A549 (cell line): ENCODE measurements at regions not wholly inside any gene's neighbourhood (a gene's known extent, or its start where the extent isn't known, plus 50 kb on each side); places are given as distances from the start of the nearest gene placed in this dataset.
A peak's percentile ranks its signal among the peaks of the same experiment; 100 is the strongest.

Experiments
- ATAC-seq, 2 experiments: fragments of 200-7000 bp in 1 of 2; fragments of >200 bp in 1 of 2; cut with Nextera tagmentation in 1 of 2; cut with Tn5 transposase in 1 of 2; 3 replicates each; pipeline versions ENCODE4 v1.8.0 to v1.9.1; 2018 to 2020; ENCODE audit warnings: mild to moderate bottlenecking in 1 of 2, moderate library complexity in 1 of 2
- CTCF ChIA-PET: fragments of 300-600 bp; sonication (Branson Sonifier 250); formaldehyde crosslinking; extraction: SDS; loops from one replicate; lab custom pipeline; 2021; ENCODE audit warnings: antibody characterized with exemption, inconsistent platforms; lab: Yijun Ruan, JAX
- POLR2A ChIA-PET: fragments of 350-600 bp; formaldehyde crosslinking; extraction: SDS; loops from one replicate; lab custom pipeline; 2021; ENCODE audit warnings: antibody characterized with exemption, inconsistent platforms; lab: Yijun Ruan, JAX
- DNase-seq, 2 experiments: peaks; one replicate each; pipeline versions ENCODE4 v3.0.0 to v3.0.0-alpha.2; 2011 to 2016; ENCODE audit warnings: low read depth in 1 of 2, low spot score in 1 of 2
- FAIRE-seq: peaks from 2 replicates; lab custom pipeline; 2011; peaks lifted over from hg19 to GRCh38; lab: Jason Lieb, UNC
- H3K27ac ChIP-seq, 2 experiments: fragments of >200 bp; sonication (Bioruptor Twin); formaldehyde crosslinking; 3 replicates each; pipeline ENCODE4 v1.5.1; 2016 to 2017
- H3K4me1 ChIP-seq: fragments of >200 bp; sonication (Bioruptor Twin); formaldehyde crosslinking; 3 replicates; pipeline ENCODE4 v1.6.1; 2016
- H3K4me2 ChIP-seq: fragments of >200 bp; sonication (Bioruptor Twin); formaldehyde crosslinking; 3 replicates; pipeline ENCODE4 v1.6.1; 2016
- H3K4me3 ChIP-seq: fragments of >200 bp; sonication (Bioruptor Twin); formaldehyde crosslinking; 3 replicates; pipeline ENCODE4 v1.5.1; 2016
- H3K9me3 ChIP-seq: fragments of >200 bp; sonication (Bioruptor Twin); formaldehyde crosslinking; 3 replicates; pipeline ENCODE4 v1.6.1; 2016
- CHD2 ChIP-seq: fragments of 150-350 bp; IDR thresholded peaks from 2 replicates; pipeline ENCODE4 v1.6.1; 2014; ENCODE audit warnings: low read length; ENCODE audit not compliant: partially characterized antibody
- EHF ChIP-seq: fragments of 250-450 bp; sonication (Bioruptor Pico); IDR thresholded peaks from 2 replicates; pipeline ENCODE4 v1.5.0; 2020; ENCODE audit warnings: mild to moderate bottlenecking
- EP300 ChIP-seq, 2 experiments: fragments of >200 bp; sonication (Bioruptor Twin); formaldehyde crosslinking; IDR thresholded peaks; 2 replicates in 1 of 2; 3 replicates in 1 of 2; pipeline ENCODE4 v1.6.1; 2016 to 2017
- FOSB ChIP-seq: fragments of 250-450 bp; sonication (Bioruptor Pico); IDR thresholded peaks from 2 replicates; pipeline ENCODE4 v1.5.0; 2020; ENCODE audit warnings: mild to moderate bottlenecking, moderate library complexity
- FOXS1 ChIP-seq: fragments of 250-450 bp; sonication (Bioruptor Pico); IDR thresholded peaks from 2 replicates; pipeline ENCODE4 v1.5.0; 2020; ENCODE audit warnings: mild to moderate bottlenecking, moderate library complexity
- GATA3 ChIP-seq: IDR thresholded peaks from 2 replicates; pipeline ENCODE4 v1.6.1; 2012; ENCODE audit warnings: borderline replicate concordance
- JUNB ChIP-seq: fragments of >200 bp; sonication (Bioruptor Twin); formaldehyde crosslinking; IDR thresholded peaks from 2 replicates; pipeline ENCODE4 v1.6.1; 2016
- MYC ChIP-seq: IDR thresholded peaks from 2 replicates; pipeline ENCODE4 v1.6.1; 2012; ENCODE audit warnings: mild to moderate bottlenecking, inconsistent platforms, low read length, improper control_type of control experiment, borderline replicate concordance
- NPAS2 ChIP-seq: fragments of 250-450 bp; sonication (Bioruptor Pico); IDR thresholded peaks from 2 replicates; pipeline ENCODE4 v1.8.0; 2022; ENCODE audit warnings: mild to moderate bottlenecking, moderate library complexity, borderline replicate concordance
- NR3C1 ChIP-seq: fragments of >200 bp; sonication (Bioruptor Twin); formaldehyde crosslinking; IDR thresholded peaks from 3 replicates; pipeline ENCODE4 v1.6.1; 2017
- RAD21 ChIP-seq, 2 experiments: fragments of >200 bp in 1 of 2; sonication (Bioruptor Twin) in 1 of 2; formaldehyde crosslinking in 1 of 2; IDR thresholded peaks in 1 of 2; conservative IDR thresholded peaks in 1 of 2; 2 replicates in 1 of 2; 3 replicates in 1 of 2; pipeline ENCODE4 v1.6.1; 2012 to 2018; ENCODE audit warnings: inconsistent platforms in 1 of 2
- REST ChIP-seq: fragments of 200-600 bp; sonication (generic); IDR thresholded peaks from 2 replicates; pipeline ENCODE4 v1.6.1; 2016; ENCODE audit warnings: antibody characterized with exemption, mild to moderate bottlenecking, moderate library complexity
- RFX5 ChIP-seq: fragments of 450-650 bp; IDR thresholded peaks from 2 replicates; pipeline ENCODE4 v1.7.1; 2014; ENCODE audit warnings: antibody characterized with exemption, mild to moderate bottlenecking, moderate library complexity
- TP53 ChIP-seq: fragments of 250-450 bp; sonication (Bioruptor Pico); IDR thresholded peaks from 2 replicates; pipeline ENCODE4 v1.5.0; 2021; ENCODE audit warnings: mild to moderate bottlenecking, moderate library complexity
- ZNF302 ChIP-seq: fragments of 250-450 bp; sonication (Bioruptor Pico); IDR thresholded peaks from 2 replicates; pipeline ENCODE4 v1.9.0; 2021; ENCODE audit warnings: inconsistent platforms, mild to moderate bottlenecking, moderate library complexity
- ZSCAN20 ChIP-seq: fragments of 250-450 bp; sonication (Bioruptor Pico); IDR thresholded peaks from 2 replicates; pipeline ENCODE4 v1.8.0; 2022; ENCODE audit warnings: mild to moderate bottlenecking, moderate library complexity
- WGBS: methylation state at CpG from one replicate; pipeline ENCODE4 v1.1.6; 2017; ENCODE audit errors: missing lambda C conversion rate; 5-methylcytosine and 5-hydroxymethylcytosine counted together
- TF ChIP-seq, protein P1 (sequence below): fragments of 150-350 bp; IDR thresholded peaks from 2 replicates; pipeline ENCODE4 v1.6.1; 2014; ENCODE audit warnings: low read depth, mild to moderate bottlenecking, low read length
- TF ChIP-seq, protein P2 (sequence below): fragments of >200 bp; sonication (Bioruptor Twin); formaldehyde crosslinking; IDR thresholded peaks from 2 replicates; pipeline ENCODE4 v1.6.1; 2016
- TF ChIP-seq, protein P3 (sequence below): fragments of 250-450 bp; sonication (Bioruptor Pico); IDR thresholded peaks from 2 replicates; pipeline ENCODE4 v1.5.0; 2020; ENCODE audit warnings: low read depth, mild to moderate bottlenecking, moderate library complexity
- TF ChIP-seq, protein P4 (sequence below): IDR thresholded peaks from 2 replicates; pipeline ENCODE4 v1.6.1; 2012

GRCh38 chr2:147173798-147174197, 671.0 kb upstream of the ACVR2A start:
- TF ChIP-seq EP300 (IDR thresholded peaks at IDR 0.05) (no peak), FOSB (CRISPR knock-in tag) (no peak), GATA3 (no peak), TP53 (CRISPR knock-in tag) (no peak), NR3C1 (no peak), JUNB (no peak), RFX5 (no peak), NPAS2 (CRISPR knock-in tag) (no peak), ZNF302 (CRISPR knock-in tag) (no peak), REST (no peak), ZSCAN20 (CRISPR knock-in tag) (no peak)
- TF ChIP-seq, protein P1, sequence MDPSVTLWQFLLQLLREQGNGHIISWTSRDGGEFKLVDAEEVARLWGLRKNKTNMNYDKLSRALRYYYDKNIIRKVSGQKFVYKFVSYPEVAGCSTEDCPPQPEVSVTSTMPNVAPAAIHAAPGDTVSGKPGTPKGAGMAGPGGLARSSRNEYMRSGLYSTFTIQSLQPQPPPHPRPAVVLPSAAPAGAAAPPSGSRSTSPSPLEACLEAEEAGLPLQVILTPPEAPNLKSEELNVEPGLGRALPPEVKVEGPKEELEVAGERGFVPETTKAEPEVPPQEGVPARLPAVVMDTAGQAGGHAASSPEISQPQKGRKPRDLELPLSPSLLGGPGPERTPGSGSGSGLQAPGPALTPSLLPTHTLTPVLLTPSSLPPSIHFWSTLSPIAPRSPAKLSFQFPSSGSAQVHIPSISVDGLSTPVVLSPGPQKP = no peak
- TF ChIP-seq, protein P2, sequence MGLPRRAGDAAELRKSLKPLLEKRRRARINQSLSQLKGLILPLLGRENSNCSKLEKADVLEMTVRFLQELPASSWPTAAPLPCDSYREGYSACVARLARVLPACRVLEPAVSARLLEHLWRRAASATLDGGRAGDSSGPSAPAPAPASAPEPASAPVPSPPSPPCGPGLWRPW = no peak
- TF ChIP-seq, protein P3, sequence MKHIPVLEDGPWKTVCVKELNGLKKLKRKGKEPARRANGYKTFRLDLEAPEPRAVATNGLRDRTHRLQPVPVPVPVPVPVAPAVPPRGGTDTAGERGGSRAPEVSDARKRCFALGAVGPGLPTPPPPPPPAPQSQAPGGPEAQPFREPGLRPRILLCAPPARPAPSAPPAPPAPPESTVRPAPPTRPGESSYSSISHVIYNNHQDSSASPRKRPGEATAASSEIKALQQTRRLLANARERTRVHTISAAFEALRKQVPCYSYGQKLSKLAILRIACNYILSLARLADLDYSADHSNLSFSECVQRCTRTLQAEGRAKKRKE (CRISPR knock-in tag) = no peak
- Histone ChIP-seq H3K4me1 (no peaks in the 10 kb centered on the region), H3K27ac (no peak overlapping the region), H3K4me3 (no peak overlapping the region), H3K9me3 (no peaks in the 10 kb centered on the region; the same call in 2 of the 3 replicates), H3K4me2 (no peak overlapping the region)
- POLR2A ChIA-PET = no interaction called here
- DNase-seq = no peak
- FAIRE-seq = no peak
- WGBS = 39% methylated on average over 2 of the region's 2 CpGs
- no peak for ATAC-seq
- CTCF ChIA-PET = no interaction called here

DNA sequence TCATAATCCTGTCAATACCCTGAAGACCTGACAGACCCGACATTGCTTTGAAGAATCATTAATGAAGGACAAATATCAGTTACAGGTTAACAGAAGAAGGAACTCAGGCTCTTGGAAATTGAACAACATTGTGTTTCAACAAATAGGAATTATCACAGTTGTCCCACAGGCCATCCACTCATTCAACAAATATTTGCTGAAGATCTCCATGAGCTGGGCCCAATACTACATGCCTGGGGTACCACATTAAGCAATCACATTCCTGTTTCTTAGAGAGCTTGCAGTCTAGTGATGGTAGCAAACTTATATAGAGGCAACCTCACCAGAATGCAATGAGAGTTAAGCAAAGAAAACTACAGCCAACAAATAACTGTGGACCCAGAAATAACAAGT, 671.6 kb upstream of the ACVR2A start:
- Histone ChIP-seq H3K4me3 (no peak overlapping the region), H3K4me1 (no peaks in the 10 kb centered on the region), H3K9me3 (no peaks in the 10 kb centered on the region), H3K27ac (no peak overlapping the region), H3K4me2 (no peak overlapping the region)
- no peak for ATAC-seq
- ChIA-PET POLR2A (no interaction called here), CTCF (no interaction called here)
- 0% methylated on average over 1 of the region's 1 CpG for WGBS
- FAIRE-seq = no peak
- TF ChIP-seq EHF (CRISPR knock-in tag) (no peak), MYC (no peak), RFX5 (no peak), CHD2 (no peak), RAD21 (conservative IDR thresholded peaks at IDR 0.05 in 1 of 2, IDR thresholded peaks at IDR 0.05 in 1 of 2) (no peak), TP53 (CRISPR knock-in tag) (no peak), FOXS1 (no peak)
- TF ChIP-seq, protein P4, sequence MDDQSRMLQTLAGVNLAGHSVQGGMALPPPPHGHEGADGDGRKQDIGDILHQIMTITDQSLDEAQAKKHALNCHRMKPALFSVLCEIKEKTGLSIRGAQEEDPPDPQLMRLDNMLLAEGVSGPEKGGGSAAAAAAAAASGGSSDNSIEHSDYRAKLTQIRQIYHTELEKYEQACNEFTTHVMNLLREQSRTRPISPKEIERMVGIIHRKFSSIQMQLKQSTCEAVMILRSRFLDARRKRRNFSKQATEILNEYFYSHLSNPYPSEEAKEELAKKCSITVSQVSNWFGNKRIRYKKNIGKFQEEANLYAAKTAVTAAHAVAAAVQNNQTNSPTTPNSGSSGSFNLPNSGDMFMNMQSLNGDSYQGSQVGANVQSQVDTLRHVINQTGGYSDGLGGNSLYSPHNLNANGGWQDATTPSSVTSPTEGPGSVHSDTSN = no peak
- DNase-seq = peak in 1 of 2 experiments; percentile 4
